Sciatic nerve (tissue), 2 donors: ENCODE measurements at regions not wholly inside any gene's neighbourhood (a gene's known extent, or its start where the extent isn't known, plus 50 kb on each side); places are given as distances from the start of the nearest gene placed in this dataset.
"Not testable (repeated sequence)": the region's sequence is repeated elsewhere in the genome, so short reads cannot be mapped to it uniquely, and the experiment has no call there.

Source experiments
- ATAC-seq: fragments of 200-7000 bp; cut with Tn5 transposase; one replicate; pipeline ENCODE4 v1.9.1; 2020; ENCODE audit warnings: mild to moderate bottlenecking, moderate library complexity
- DNase-seq: peaks from one replicate; pipeline ENCODE4 v3.0.0-alpha.2; 2020; ENCODE audit warnings: low spot score
- intact Hi-C: fragments of 100-400 bp; cut with DNase I; formaldehyde crosslinking; loops from one replicate; pipeline ENCODE4 v1.14.2; 2022
- donor health status: DM: no; HTN: no; CAD: no.
- donor health status: DM: no; HTN: no; CAD: no.

GRCh38 chr3:86800116-86800515 lies 190.8 kb downstream of the VGLL3 start:
- no peak for DNase-seq
- intact Hi-C loops: no loop called here
- no peak for ATAC-seq

GRCh38 chr3:86797946-86798345 lies 193.0 kb downstream of the VGLL3 start:
- no peak for ATAC-seq
- DNase-seq: no peak
- intact Hi-C loops: no loop called here

- DNase-seq (no peak), ATAC-seq (peak; percentile 53)
- intact Hi-C loops: no loop called here
These were observed 196.4 kb downstream of the VGLL3 start for GRCh38 chr3:86794361-86795065.

- intact Hi-C loops: no loop called here
- no peak for DNase-seq
- peak; percentile 96 for ATAC-seq
These were observed 197.2 kb downstream of the VGLL3 start for GRCh38 chr3:86793786-86794185.

- DNase-seq: no peak
- ATAC-seq: no peak
- intact Hi-C loops: no loop called here
These were observed 198.6 kb downstream of the VGLL3 start for GRCh38 chr3:86792316-86792715.

- no peak for ATAC-seq
- DNase-seq: no peak
- intact Hi-C loops: no loop called here
These were observed 199.9 kb downstream of the VGLL3 start for GRCh38 chr3:86790884-86791549.

GRCh38 chr3:86788371-86788770 lies 202.6 kb downstream of the VGLL3 start:
- DNase-seq (no peak), ATAC-seq (no peak)
- intact Hi-C loops: loop anchor here (5.0 kb wide), 1 partner anchor 294 kb away; no protein-coding TSS in a partner anchor

- ATAC-seq: no peak
- intact Hi-C loops: loop anchor here (5.0 kb wide), 1 partner anchor 295 kb away; no protein-coding TSS in a partner anchor
- no peak for DNase-seq
These were observed 203.9 kb downstream of the VGLL3 start for GRCh38 chr3:86787091-86787490.

- DNase-seq (no peak), ATAC-seq (peak; percentile 84)
- intact Hi-C loops: loop anchor here (5.0 kb wide), 1 partner anchor 297 kb away; no protein-coding TSS in a partner anchor
These were observed 205.6 kb downstream of the VGLL3 start for GRCh38 chr3:86785386-86785785.

- intact Hi-C loops: no loop called here
- DNase-seq (no peak), ATAC-seq (no peak)
These were observed 208.1 kb downstream of the VGLL3 start for GRCh38 chr3:86782866-86783265.

GRCh38 chr3:86782286-86782685 lies 208.7 kb downstream of the VGLL3 start:
- intact Hi-C loops: no loop called here
- DNase-seq (no peak), ATAC-seq (no peak)

GRCh38 chr3:86774082-86774691 lies 216.8 kb downstream of the VGLL3 start:
- DNase-seq: no peak
- ATAC-seq: no peak
- intact Hi-C loops: loop anchor here (2.0 kb wide), 1 partner anchor 307 kb away; no protein-coding TSS in a partner anchor

- intact Hi-C loops: no loop called here
These were observed 218.2 kb downstream of the VGLL3 start for GRCh38 chr3:86772699-86773098.

GRCh38 chr3:86771741-86772512 lies 219.0 kb downstream of the VGLL3 start:
- ATAC-seq (peak; percentile 32), DNase-seq (no peak)
- intact Hi-C loops: no loop called here

More at GRCh38 chr3:86772699-86773098, 218.2 kb downstream of the VGLL3 start:
- no peak for DNase-seq
- ATAC-seq: no peak

- no peak for ATAC-seq
- intact Hi-C loops: no loop called here
- DNase-seq: no peak
These were observed 224.6 kb downstream of the VGLL3 start for GRCh38 chr3:86766331-86766730.

- intact Hi-C loops: not testable (repeated sequence)
These were observed 233.4 kb downstream of the VGLL3 start for GRCh38 chr3:86757322-86758179.

GRCh38 chr3:86748015-86748414 lies 242.9 kb downstream of the VGLL3 start:
- intact Hi-C loops: no loop called here
- DNase-seq: no peak
- no peak for ATAC-seq

More at GRCh38 chr3:86757322-86758179, 233.4 kb downstream of the VGLL3 start:
- DNase-seq, ATAC-seq: not testable (repeated sequence)

GRCh38 chr3:86744051-86744450 lies 246.9 kb downstream of the VGLL3 start:
- DNase-seq: no peak
- intact Hi-C loops: no loop called here
- no peak for ATAC-seq
